ENCODE measurements at regions not wholly inside any gene's neighbourhood (a gene's known extent, or its start where the extent isn't known, plus 50 kb on each side); places are given as distances from the start of the nearest gene placed in this dataset.

GRCh38 chr21:43316156-43316845, 110.6 kb downstream of the SIK1 start:
- DNase-seq: no peak

- peak; percentile 10 for DNase-seq
Measured at GRCh38 chr21:43315244-43316137, 111.4 kb downstream of the SIK1 start.

- DNase-seq: no peak
Measured at GRCh38 chr21:43313939-43314405, 113.0 kb downstream of the SIK1 start.

DNA sequence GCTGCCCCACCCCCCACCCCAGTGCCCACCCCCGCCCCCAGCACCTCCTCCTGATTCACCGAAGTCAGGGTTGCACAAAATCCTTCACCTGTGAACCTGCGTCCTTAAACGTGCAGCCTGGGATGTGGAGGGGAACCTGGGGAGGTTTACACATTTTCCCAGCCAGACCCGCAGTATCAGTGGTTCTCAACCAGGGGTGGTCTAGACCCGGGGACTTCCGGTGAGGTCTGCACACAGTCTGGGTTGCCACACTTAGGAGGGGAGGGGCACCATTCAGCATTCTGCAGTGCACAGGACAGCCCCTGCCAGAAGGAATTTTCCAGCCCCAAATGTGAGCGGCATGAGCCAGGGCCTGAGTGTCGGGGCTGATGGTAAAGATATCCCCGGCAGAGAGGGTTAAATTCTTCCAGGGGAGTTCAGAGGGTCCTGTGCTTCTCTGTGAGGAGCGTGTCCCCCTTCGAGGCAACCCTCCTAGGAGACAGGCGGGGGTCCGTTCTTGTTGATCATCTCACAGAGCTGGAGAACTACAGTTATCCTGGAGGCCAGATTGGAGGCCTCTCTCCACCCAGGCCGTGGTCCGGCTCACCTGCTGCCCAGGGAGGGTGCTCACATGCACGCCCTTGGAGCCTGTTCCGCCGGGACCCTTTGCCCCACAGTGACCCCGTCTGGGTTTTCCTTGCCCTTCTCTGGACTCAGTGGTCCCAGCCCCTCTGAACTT, 113.6 kb downstream of the SIK1 start:
- DNase-seq: no peak

DNA sequence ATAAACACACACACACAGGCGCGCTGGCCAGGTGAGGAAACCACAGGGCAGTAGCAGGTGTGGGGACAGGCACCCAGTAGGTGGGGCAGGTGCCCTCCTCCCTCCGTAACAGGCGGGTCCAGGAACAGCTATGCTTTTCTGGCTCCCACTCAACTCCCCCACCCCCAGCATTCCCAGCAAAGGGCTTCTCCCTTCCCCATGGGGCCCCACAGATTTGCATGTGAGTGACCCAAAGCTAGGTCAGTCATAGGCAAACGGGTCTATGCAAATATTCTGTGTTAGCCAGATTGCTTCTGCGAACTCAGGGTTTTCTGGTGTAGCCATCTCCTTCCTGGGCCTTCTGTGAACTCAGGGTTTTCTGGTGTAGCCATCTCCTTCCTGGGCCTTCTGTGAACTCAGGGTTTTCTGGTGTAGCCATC, 114.2 kb downstream of the SIK1 start:
- no peak for DNase-seq

GRCh38 chr21:43312011-43312410, 114.9 kb downstream of the SIK1 start:
- DNase-seq: no peak

- DNase-seq: peak; percentile 47
Measured at GRCh38 chr21:43311301-43311817, 115.6 kb downstream of the SIK1 start.

GRCh38 chr21:43308815-43309283, 118.1 kb downstream of the SIK1 start:
- DNase-seq: no peak

DNA sequence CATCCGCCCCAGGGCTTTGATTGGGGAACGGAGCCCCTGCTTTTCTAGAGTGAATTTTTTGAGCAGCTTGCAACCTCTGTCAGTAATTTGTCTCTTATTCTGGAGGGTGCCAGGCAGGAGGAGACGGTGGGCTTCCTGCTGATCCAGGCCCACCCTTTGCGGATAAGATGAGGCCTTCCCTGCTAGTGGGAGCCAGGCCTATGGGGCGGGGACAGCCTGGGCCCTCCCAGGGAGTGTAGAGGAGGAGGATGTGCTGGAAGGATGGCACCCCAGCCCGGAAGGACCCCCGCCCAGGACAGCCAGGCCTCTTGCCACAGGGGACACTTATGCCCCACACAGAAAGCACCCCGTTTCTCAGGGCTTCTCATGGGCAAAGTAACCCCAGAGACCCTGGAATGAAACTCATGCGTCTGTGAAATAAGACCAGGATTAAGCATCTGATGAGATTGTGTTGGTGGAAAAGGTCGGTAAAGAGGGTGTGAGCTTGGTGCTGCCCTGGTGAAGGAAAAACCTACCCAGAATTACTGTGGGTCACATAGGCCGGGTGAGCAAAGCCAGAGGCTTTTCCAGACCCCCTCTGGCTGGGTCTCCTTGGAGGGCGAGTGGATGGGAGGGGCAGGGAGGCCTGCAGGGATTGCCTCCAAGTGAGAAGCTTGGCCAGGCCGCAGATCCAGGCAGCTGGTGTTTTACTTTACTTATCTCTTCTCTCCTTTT, 118.7 kb downstream of the SIK1 start:
- DNase-seq: no peak

- no peak for DNase-seq
Measured at GRCh38 chr21:43307677-43308070, 119.3 kb downstream of the SIK1 start.

GRCh38 chr21:43306911-43307676, 119.8 kb downstream of the SIK1 start:
- DNase-seq: no peak

DNA sequence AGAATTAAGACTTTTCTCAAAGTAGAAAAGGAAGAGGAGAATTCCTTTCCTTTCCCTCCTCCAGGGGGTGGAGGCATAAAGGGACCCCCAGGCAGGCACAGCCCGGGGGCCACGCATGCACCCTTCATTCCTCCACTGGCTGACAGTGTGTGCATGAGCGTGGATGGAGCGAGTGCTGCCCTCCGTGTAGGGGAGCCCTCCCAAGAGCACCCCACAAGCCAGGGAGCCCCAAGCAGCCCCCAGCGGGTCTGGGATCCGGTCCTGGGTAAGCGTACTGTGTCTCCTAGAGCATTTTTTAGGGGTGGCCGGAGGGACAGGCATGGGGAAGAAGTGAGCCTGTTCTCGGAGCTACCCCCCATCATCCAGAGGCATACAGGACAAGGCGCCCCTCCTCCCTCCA, 120.5 kb downstream of the SIK1 start:
- DNase-seq: no peak

DNA sequence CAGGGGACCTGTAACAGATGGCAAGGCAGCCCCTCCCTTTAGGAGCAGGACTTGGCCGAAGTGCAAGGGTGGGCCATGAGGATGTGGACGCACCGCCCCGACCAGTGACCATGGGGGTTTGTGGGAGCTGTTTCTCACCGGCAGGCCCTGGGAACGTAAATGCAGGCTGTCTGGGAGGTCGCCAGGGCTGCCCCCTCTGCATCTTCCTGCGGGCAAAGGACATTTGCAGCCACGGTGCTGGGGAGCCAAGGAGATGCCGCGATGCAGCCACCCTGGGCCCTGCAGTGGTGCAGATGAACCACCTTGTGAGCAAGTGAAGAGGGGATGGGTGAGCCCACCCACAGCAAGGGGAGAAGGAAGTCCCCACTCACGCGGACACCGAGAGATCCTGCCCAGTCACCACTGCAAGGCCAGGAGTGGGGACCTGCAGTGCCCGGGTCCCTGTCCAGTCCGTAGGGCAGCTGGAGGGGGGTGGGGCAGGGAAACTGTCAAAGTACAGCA, 121.1 kb downstream of the SIK1 start:
- no peak for DNase-seq

- DNase-seq: no peak
Measured at GRCh38 chr21:43305336-43305665, 121.6 kb downstream of the SIK1 start.

- DNase-seq: no peak
Measured at GRCh38 chr21:43304621-43305335, 122.2 kb downstream of the SIK1 start.

DNA sequence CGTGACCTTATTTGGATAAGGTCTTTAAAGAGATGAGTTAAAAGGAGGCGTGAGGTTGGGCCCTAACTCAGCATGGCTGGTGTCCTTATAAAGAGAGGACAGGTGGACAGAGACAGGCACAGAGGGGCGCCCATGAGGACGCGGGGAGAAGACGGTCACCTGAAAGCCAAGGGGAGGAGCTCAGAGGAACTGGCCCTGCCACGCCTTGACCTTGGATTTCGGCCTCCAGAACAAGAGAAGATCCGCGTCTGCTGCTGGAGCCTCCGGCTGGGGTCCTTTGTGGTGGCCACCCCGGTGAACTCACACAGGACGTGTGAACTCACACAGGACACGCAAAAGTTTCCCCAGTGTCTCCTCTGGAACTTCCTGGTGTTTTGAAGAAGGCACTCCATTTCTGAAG, 122.7 kb downstream of the SIK1 start:
- DNase-seq: no peak

DNA sequence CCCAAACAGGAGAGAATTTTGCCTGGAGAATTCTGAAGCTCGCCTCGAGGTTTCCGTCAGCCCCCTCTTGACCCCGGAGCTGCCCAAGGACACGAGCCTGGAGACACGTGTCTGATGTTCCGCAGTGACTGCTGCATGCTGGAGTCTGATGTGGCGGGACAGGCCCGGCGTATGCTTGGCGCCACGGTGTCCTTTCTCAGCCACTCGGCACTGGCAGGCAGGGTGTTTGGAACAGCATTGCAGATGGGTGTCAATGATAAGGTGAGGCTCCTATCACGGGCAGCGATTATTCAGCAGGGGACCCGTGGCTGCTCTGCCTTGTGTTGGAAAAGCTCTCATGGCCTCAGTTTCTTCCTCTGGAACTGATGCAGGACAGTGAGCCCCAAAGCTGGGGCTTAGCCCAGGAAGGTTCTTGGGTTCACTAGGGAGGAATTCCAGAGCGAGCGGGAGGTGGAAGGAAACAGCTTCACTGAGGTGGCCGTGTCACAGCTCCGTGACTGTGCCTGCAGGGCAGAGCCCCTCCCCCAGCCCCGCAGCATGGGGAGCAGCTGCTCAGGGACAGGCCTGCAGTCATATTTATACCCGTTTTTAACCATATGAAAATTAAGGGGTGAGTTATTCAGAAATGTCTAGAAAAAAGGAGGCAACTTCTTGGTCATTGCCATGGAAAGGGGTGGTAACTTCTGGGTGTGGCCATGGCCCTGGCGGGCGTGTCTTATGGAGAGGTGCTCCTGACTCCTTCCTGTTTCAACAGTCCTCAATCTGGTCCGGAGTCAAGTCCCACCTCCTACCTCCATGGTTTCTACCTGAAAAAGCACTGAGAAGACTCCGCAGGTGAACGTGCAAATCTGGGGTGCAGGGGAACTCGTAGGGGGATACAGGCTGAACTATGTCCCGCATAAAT, 123.4 kb downstream of the SIK1 start:
- no peak for DNase-seq

DNA sequence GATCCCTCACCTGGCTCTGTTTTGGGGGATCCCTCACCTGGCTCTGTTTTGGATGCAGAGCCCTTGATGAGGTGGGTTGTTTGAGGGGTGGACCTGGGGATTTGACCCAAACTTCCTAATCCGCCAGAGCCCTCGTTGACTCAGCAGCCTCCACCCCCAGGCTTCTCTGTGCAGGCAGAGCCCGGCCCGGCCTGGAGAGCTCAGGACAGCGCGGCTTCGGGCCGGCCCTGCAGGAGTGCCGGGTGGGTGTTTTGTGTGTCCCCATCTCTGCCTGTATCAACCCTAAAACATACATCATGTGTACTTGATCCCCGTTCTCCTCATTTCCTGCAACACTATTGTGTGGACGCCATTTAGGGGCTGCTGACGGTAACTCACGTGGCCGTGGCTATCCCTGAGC, 124.2 kb downstream of the SIK1 start:
- no peak for DNase-seq

DNA sequence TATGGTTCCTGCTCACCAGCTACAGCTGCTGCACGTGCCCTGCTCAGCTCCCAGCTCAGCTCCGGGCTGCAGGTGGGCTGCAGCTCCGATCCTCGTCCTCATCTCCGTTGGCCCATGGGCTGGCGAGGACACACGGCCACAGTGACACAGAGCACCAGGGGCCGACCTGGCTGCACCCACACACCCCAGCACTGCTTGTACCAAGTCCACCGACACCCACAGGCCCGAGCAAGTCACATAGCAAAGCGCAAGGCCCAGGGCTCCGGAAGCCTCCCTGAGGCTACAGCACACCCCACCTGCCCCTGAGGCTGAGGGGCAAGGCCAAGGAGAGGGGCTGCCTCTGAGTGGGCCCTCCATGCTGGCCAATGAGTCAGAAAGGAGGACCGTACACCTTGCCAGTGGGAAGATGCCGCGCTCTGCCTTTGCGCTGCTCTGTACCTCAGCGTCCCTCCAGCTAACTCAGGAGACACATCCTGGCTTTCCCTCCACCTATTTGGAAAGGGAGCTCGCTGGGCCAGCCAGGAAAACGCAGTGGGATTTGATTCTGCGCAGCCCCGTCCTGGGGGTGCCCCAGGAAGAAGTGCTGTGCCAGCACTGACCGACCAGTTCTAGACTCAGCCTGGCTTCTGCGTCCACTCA, 124.8 kb downstream of the SIK1 start:
- no peak for DNase-seq

All from NCI-H1092 treated with DMSO at 0.1 percent for 48 hours (cell line).